CD4-positive, CD25-positive, alpha-beta regulatory T cell (primary cell): ENCODE measurements at regions not wholly inside any gene's neighbourhood (a gene's known extent, or its start where the extent isn't known, plus 50 kb on each side); places are given as distances from the start of the nearest gene placed in this dataset.

Source experiments
- ATAC-seq, 2 donors: fragments of 150-1000 bp; cut with Tn5 transposase; one replicate each; pipeline ENCODE4 v1.10.0; 2021; ENCODE audit warnings: low read depth in 2 of 2, moderate number of reproducible peaks in 2 of 2, moderate library complexity in 1 of 2
- DNase-seq, 3 donors: peaks; one replicate each; pipeline versions ENCODE4 v3.0.0 to v3.0.0-alpha.2; 2012 to 2022; ENCODE audit warnings: mixed read lengths in 1 of 3
- H3K27ac ChIP-seq: one replicate; pipeline ENCODE4 v1.7.0; 2013; ENCODE audit warnings: mild to moderate bottlenecking, low read length; ENCODE audit not compliant: insufficient read depth, poor library complexity, severe bottlenecking
- H3K27me3 ChIP-seq: one replicate; pipeline ENCODE4 v1.7.0; 2013; ENCODE audit warnings: low read length; ENCODE audit not compliant: control insufficient read depth, insufficient read depth
- H3K36me3 ChIP-seq: one replicate; pipeline ENCODE4 v1.7.0; 2013; ENCODE audit warnings: mild to moderate bottlenecking, low read length, moderate library complexity; ENCODE audit not compliant: control insufficient read depth, insufficient read depth
- H3K4me1 ChIP-seq: 2 replicates; pipeline ENCODE4 v1.7.0; 2013; ENCODE audit warnings: mild to moderate bottlenecking, low read length; ENCODE audit not compliant: insufficient read depth, control insufficient read depth, poor library complexity, severe bottlenecking
- H3K4me3 ChIP-seq: one replicate; pipeline ENCODE4 v1.7.0; 2013; ENCODE audit warnings: low read depth, mild to moderate bottlenecking, low read length, moderate library complexity
- H3K9me3 ChIP-seq, 2 experiments: 1 replicate in 1 of 2; 2 replicates in 1 of 2; pipeline ENCODE4 v1.7.0; 2013; ENCODE audit warnings: low read length in 2 of 2, mild to moderate bottlenecking in 1 of 2, moderate library complexity in 1 of 2; ENCODE audit not compliant: control insufficient read depth in 2 of 2
- H3K27ac Mint-ChIP-seq, 3 donors: one replicate each; pipeline ENCODE4 v1.8.0; 2020 to 2022; ENCODE audit warnings: mild to moderate bottlenecking in 3 of 3, mixed read lengths in 3 of 3, moderate library complexity in 2 of 3
- H3K27me3 Mint-ChIP-seq: one replicate; pipeline ENCODE4 v1.8.0; 2022; ENCODE audit warnings: mild to moderate bottlenecking, mixed read lengths
- H3K36me3 Mint-ChIP-seq: one replicate; pipeline ENCODE4 v1.8.0; 2020; ENCODE audit warnings: mixed read lengths
- H3K4me1 Mint-ChIP-seq, 4 donors: one replicate each; pipeline ENCODE4 v1.8.0; 2020 to 2022; ENCODE audit warnings: mixed read lengths in 4 of 4, mild to moderate bottlenecking in 1 of 4
- H3K4me3 Mint-ChIP-seq, 4 donors: one replicate each; pipeline ENCODE4 v1.8.0; 2020 to 2022; ENCODE audit warnings: mild to moderate bottlenecking in 4 of 4, mixed read lengths in 4 of 4, moderate library complexity in 3 of 4
- H3K9me3 Mint-ChIP-seq, 7 donors: one replicate each; pipeline ENCODE4 v1.8.0; 2020 to 2022; ENCODE audit warnings: mixed read lengths in 7 of 7, mild to moderate bottlenecking in 3 of 7, moderate library complexity in 2 of 7

DNA sequence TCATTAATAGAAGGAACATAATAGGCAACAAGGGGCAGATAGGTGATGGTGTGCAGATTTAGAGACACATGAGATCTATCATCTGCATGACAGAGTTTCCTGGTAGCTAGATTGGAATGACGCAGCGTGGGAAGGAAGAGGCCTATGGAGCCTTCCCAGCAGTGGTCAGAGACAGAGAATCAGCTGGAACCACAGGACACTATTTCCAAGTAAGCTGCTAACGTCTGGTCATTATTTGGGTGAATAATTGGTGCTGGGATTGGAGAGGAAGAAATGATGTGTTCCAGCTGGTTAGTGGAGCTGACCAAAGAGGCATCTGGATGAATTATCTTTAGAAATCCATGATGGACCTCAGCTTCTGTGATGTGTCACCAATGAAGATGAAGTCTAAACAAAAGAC is 91.2 kb upstream of the PRR16 start:
- H3K4me1 ChIP-seq: no peaks in the 10 kb centered on the region
- H3K27ac ChIP-seq: no peak overlapping the region
- Mint-ChIP-seq H3K4me3 (peak overlapping the region in 1 of 4 donors; percentile 32), H3K36me3 (no peaks in the 10 kb centered on the region), H3K9me3 (peaks cover 0 to 9% (median 5%) of the 10 kb centered on the region in 7 donors), H3K27ac (no peak overlapping the region), H3K27me3 (no peaks in the 10 kb centered on the region), H3K4me1 (no peaks in the 10 kb centered on the region)
- ATAC-seq (no peak), DNase-seq (no peak)
- no peak overlapping the region for H3K4me3 ChIP-seq
- H3K27me3 ChIP-seq: no peaks in the 10 kb centered on the region
- no peaks in the 10 kb centered on the region for H3K36me3 ChIP-seq
- no peaks in the 10 kb centered on the region for H3K9me3 ChIP-seq

DNA sequence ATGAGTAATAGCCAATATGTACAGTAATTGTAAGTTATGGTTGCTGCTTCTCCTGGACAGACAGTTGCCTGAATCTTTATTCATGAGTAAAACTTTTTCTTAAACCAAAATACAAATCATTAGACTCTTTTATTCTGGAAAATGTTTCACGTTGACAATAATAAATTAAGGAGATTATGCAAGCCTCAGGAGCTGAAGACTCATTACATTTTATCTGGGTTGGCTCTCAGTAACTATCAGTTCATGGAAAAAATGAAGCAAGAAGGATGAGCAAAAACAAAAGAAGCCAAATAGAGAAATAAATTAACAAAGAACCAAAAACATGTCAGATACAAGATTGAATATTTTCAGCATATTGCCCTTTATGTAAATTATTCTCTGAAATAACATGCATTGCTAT is 88.9 kb upstream of the PRR16 start:
- no peaks in the 10 kb centered on the region for H3K36me3 ChIP-seq
- H3K9me3 ChIP-seq: no peaks in the 10 kb centered on the region
- Mint-ChIP-seq H3K27me3 (no peaks in the 10 kb centered on the region), H3K4me1 (no peaks in the 10 kb centered on the region), H3K9me3 (peaks cover 2 to 11% (median 9%) of the 10 kb centered on the region in 7 donors), H3K4me3 (no peak overlapping the region), H3K27ac (no peak overlapping the region), H3K36me3 (no peaks in the 10 kb centered on the region)
- H3K4me3 ChIP-seq: no peak overlapping the region
- no peak for DNase-seq
- no peak for ATAC-seq
- no peaks in the 10 kb centered on the region for H3K4me1 ChIP-seq
- no peaks in the 10 kb centered on the region for H3K27me3 ChIP-seq
- H3K27ac ChIP-seq: no peak overlapping the region

DNA sequence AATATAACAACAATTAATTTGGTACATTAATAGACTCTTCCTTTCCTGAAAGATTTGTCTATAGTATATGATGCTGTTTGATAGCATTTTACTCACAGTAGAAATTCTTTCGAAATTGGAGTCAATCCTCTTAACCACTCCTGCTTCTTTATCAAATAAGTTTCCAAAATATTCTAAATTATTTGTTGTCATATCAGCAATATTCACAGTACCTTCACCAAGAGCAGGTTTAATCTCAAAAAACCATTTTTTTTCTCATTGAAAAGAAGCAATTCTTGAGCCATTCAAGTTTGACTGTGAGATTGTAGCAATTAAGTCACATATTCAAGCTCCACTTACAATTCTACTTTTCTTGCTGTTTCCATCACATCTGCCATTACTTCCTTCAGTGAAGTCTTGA is 83.5 kb upstream of the PRR16 start:
- Mint-ChIP-seq H3K4me3 (peak overlapping the region in 1 of 4 donors; percentile 47), H3K27me3 (no peaks in the 10 kb centered on the region), H3K27ac (no peak overlapping the region), H3K36me3 (no peaks in the 10 kb centered on the region), H3K9me3 (peaks cover 3 to 13% (median 7%) of the 10 kb centered on the region in 7 donors), H3K4me1 (no peaks in the 10 kb centered on the region)
- Histone ChIP-seq H3K4me1 (no peaks in the 10 kb centered on the region), H3K4me3 (no peak overlapping the region), H3K9me3 (no peaks in the 10 kb centered on the region), H3K27me3 (no peaks in the 10 kb centered on the region), H3K36me3 (no peaks in the 10 kb centered on the region), H3K27ac (no peak overlapping the region)
- ATAC-seq: no peak
- no peak for DNase-seq

- no peaks in the 10 kb centered on the region for H3K27me3 Mint-ChIP-seq
- ATAC-seq (no peak), DNase-seq (no peak)
- Histone ChIP-seq H3K27me3 (no peaks in the 10 kb centered on the region), H3K4me3 (no peak overlapping the region), H3K9me3 (no peaks in the 10 kb centered on the region), H3K36me3 (no peaks in the 10 kb centered on the region), H3K4me1 (no peaks in the 10 kb centered on the region), H3K27ac (no peak overlapping the region)
- no peaks in the 10 kb centered on the region for H3K36me3 Mint-ChIP-seq
- no peaks in the 10 kb centered on the region for H3K4me1 Mint-ChIP-seq
- no peak overlapping the region for H3K27ac Mint-ChIP-seq
- H3K4me3 Mint-ChIP-seq: no peak overlapping the region
- H3K9me3 Mint-ChIP-seq: peaks cover 2 to 10% (median 4%) of the 10 kb centered on the region in 7 donors
Observed at GRCh38 chr5:120382833-120383232, 81.3 kb upstream of the PRR16 start.

DNA sequence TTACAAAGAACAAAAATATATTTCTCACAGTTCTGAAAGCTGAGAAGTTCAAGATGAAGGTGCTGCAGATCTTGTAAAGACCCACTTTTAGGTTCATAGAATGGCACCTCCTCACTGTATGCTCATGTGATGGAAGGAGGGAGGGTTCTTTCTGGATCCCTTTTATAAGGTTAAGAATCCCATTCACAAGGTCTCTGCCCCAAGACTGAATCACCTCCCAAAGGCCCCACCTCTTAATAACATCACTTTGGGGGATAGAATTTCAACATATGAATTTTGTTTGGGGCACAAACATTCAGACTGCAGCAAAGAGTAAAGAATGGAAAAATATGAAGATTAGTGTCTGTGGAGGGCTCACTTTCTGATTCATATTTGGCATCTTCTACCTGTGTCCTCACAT is 77.1 kb upstream of the PRR16 start:
- H3K27me3 ChIP-seq: no peaks in the 10 kb centered on the region
- Mint-ChIP-seq H3K4me1 (peaks cover 0 to 4% (median 0%) of the 10 kb centered on the region in 4 donors), H3K27ac (no peak overlapping the region), H3K4me3 (no peak overlapping the region), H3K9me3 (peaks cover 0 to 5% (median 2%) of the 10 kb centered on the region in 7 donors), H3K36me3 (no peaks in the 10 kb centered on the region), H3K27me3 (no peaks in the 10 kb centered on the region)
- no peaks in the 10 kb centered on the region for H3K36me3 ChIP-seq
- no peak overlapping the region for H3K4me3 ChIP-seq
- H3K27ac ChIP-seq: no peak overlapping the region
- DNase-seq (no peak), ATAC-seq (no peak)
- H3K9me3 ChIP-seq: no peaks in the 10 kb centered on the region
- no peaks in the 10 kb centered on the region for H3K4me1 ChIP-seq

- no peaks in the 10 kb centered on the region for H3K9me3 ChIP-seq
- no peaks in the 10 kb centered on the region for H3K27me3 ChIP-seq
- Mint-ChIP-seq H3K4me1 (peaks cover 0 to 4% (median 0%) of the 10 kb centered on the region in 4 donors), H3K9me3 (peaks cover 0 to 5% (median 1%) of the 10 kb centered on the region in 7 donors), H3K36me3 (no peaks in the 10 kb centered on the region), H3K27ac (no peak overlapping the region), H3K27me3 (no peaks in the 10 kb centered on the region), H3K4me3 (no peak overlapping the region)
- H3K36me3 ChIP-seq: no peaks in the 10 kb centered on the region
- peak in 1 of 3 donors; percentile 5 for DNase-seq
- no peak for ATAC-seq
- H3K27ac ChIP-seq: no peak overlapping the region
- no peak overlapping the region for H3K4me3 ChIP-seq
- H3K4me1 ChIP-seq: no peaks in the 10 kb centered on the region
Observed at GRCh38 chr5:120388016-120388781, 75.9 kb upstream of the PRR16 start.

- Mint-ChIP-seq H3K27me3 (no peaks in the 10 kb centered on the region), H3K9me3 (peaks cover 2 to 17% (median 6%) of the 10 kb centered on the region in 7 donors), H3K27ac (no peak overlapping the region), H3K36me3 (no peaks in the 10 kb centered on the region), H3K4me1 (peaks cover 0 to 4% (median 0%) of the 10 kb centered on the region in 4 donors), H3K4me3 (no peak overlapping the region)
- no peak for ATAC-seq
- no peaks in the 10 kb centered on the region for H3K27me3 ChIP-seq
- no peaks in the 10 kb centered on the region for H3K36me3 ChIP-seq
- no peak for DNase-seq
- H3K4me1 ChIP-seq: no peaks in the 10 kb centered on the region
- H3K4me3 ChIP-seq: no peak overlapping the region
- H3K9me3 ChIP-seq: no peaks in the 10 kb centered on the region
- H3K27ac ChIP-seq: no peak overlapping the region
Observed at GRCh38 chr5:120394259-120394658, 69.8 kb upstream of the PRR16 start.

GRCh38 chr5:120396186-120396585 is 67.9 kb upstream of the PRR16 start:
- Mint-ChIP-seq H3K4me1 (peaks cover 0 to 4% (median 0%) of the 10 kb centered on the region in 4 donors), H3K9me3 (peaks cover 2 to 27% (median 7%) of the 10 kb centered on the region in 7 donors), H3K27me3 (no peaks in the 10 kb centered on the region), H3K27ac (no peak overlapping the region), H3K36me3 (no peaks in the 10 kb centered on the region), H3K4me3 (no peak overlapping the region)
- H3K36me3 ChIP-seq: no peaks in the 10 kb centered on the region
- H3K4me3 ChIP-seq: no peak overlapping the region
- no peak for DNase-seq
- no peaks in the 10 kb centered on the region for H3K9me3 ChIP-seq
- H3K27ac ChIP-seq: no peak overlapping the region
- ATAC-seq: no peak
- no peaks in the 10 kb centered on the region for H3K4me1 ChIP-seq
- no peaks in the 10 kb centered on the region for H3K27me3 ChIP-seq
